Trophoblast cell (in vitro differentiated cells and primary cell): ENCODE measurements at regions not wholly inside any gene's neighbourhood (a gene's known extent, or its start where the extent isn't known, plus 50 kb on each side); places are given as distances from the start of the nearest gene placed in this dataset.

Experiments used
- DNase-seq, 2 donors: peaks; one replicate each; pipeline ENCODE4 v3.0.0-alpha.2; 2016
- H2AFZ ChIP-seq: 2 replicates; pipeline ENCODE4 v1.6.1; 2013; ENCODE audit warnings: low read length, moderate library complexity, mild to moderate bottlenecking; ENCODE audit not compliant: insufficient read depth, poor library complexity
- H2AK5ac ChIP-seq: 2 replicates; pipeline ENCODE4 v1.6.1; 2013; ENCODE audit warnings: mild to moderate bottlenecking, low read length
- H2BK120ac ChIP-seq: 2 replicates; pipeline ENCODE4 v1.6.1; 2013; ENCODE audit warnings: low read length, mild to moderate bottlenecking, moderate library complexity; ENCODE audit not compliant: insufficient read depth, poor library complexity
- H2BK12ac ChIP-seq: 2 replicates; pipeline ENCODE4 v1.6.1; 2013; ENCODE audit warnings: mild to moderate bottlenecking, low read length, moderate library complexity
- H2BK5ac ChIP-seq: 2 replicates; pipeline ENCODE4 v1.6.1; 2013; ENCODE audit warnings: low read length, low read depth, moderate library complexity, mild to moderate bottlenecking; ENCODE audit not compliant: poor library complexity
- H3K14ac ChIP-seq: 2 replicates; pipeline ENCODE4 v1.6.1; 2013; ENCODE audit warnings: mild to moderate bottlenecking, low read length
- H3K18ac ChIP-seq: 2 replicates; pipeline ENCODE4 v1.6.1; 2013; ENCODE audit warnings: mild to moderate bottlenecking, low read length
- H3K23ac ChIP-seq: 2 replicates; pipeline ENCODE4 v1.6.1; 2013; ENCODE audit warnings: low read length
- H3K27ac ChIP-seq: 2 replicates; pipeline ENCODE4 v1.5.1; 2013; ENCODE audit warnings: low read depth, mild to moderate bottlenecking, inconsistent platforms, low read length, moderate library complexity
- H3K27me3 ChIP-seq: 2 replicates; pipeline ENCODE4 v1.6.1; 2013; ENCODE audit warnings: inconsistent platforms, mild to moderate bottlenecking, low read length, moderate library complexity; ENCODE audit not compliant: insufficient read depth
- H3K36me3 ChIP-seq, 2 experiments: 1 replicate in 1 of 2; 2 replicates in 1 of 2; pipeline ENCODE4 v1.6.1; 2013; ENCODE audit warnings: low read length in 2 of 2, mild to moderate bottlenecking in 2 of 2, moderate library complexity in 1 of 2; ENCODE audit not compliant: insufficient read depth in 2 of 2, control insufficient read depth in 1 of 2
- H3K4ac ChIP-seq: 2 replicates; pipeline ENCODE4 v1.6.1; 2013; ENCODE audit warnings: low read depth, mild to moderate bottlenecking, low read length, moderate library complexity
- H3K4me1 ChIP-seq, 2 experiments: 1 replicate in 1 of 2; 2 replicates in 1 of 2; pipeline ENCODE4 v1.6.1; 2013; ENCODE audit warnings: low read length in 2 of 2, mild to moderate bottlenecking in 2 of 2, moderate library complexity in 1 of 2; ENCODE audit not compliant: insufficient read depth in 2 of 2, control insufficient read depth in 1 of 2
- H3K4me2 ChIP-seq: 2 replicates; pipeline ENCODE4 v1.6.1; 2013; ENCODE audit warnings: inconsistent platforms, mild to moderate bottlenecking, low read length, moderate library complexity
- H3K4me3 ChIP-seq: 2 replicates; pipeline ENCODE4 v1.5.1; 2013; ENCODE audit warnings: mild to moderate bottlenecking, low read depth, low read length, inconsistent platforms
- H3K79me1 ChIP-seq: one replicate; pipeline ENCODE4 v1.6.1; 2013; ENCODE audit warnings: low read length
- H3K79me2 ChIP-seq: 2 replicates; pipeline ENCODE4 v1.6.1; 2013; ENCODE audit warnings: low read length, mild to moderate bottlenecking; ENCODE audit not compliant: control insufficient read depth, insufficient read depth, poor library complexity
- H3K9ac ChIP-seq: 2 replicates; pipeline ENCODE4 v1.6.1; 2013; ENCODE audit warnings: mild to moderate bottlenecking, low read length
- H3K9me3 ChIP-seq: 2 replicates; pipeline ENCODE4 v1.6.1; 2013; ENCODE audit warnings: low read depth, mild to moderate bottlenecking, control low read depth, inconsistent platforms, low read length; ENCODE audit not compliant: insufficient read depth
- H4K12ac ChIP-seq: 2 replicates; pipeline ENCODE4 v1.6.1; 2013; ENCODE audit warnings: low read depth, mild to moderate bottlenecking, low read length, moderate library complexity
- H4K8ac ChIP-seq: 2 replicates; pipeline ENCODE4 v1.6.1; 2013; ENCODE audit warnings: low read depth, mild to moderate bottlenecking, low read length, moderate library complexity
- H4K91ac ChIP-seq: one replicate; pipeline ENCODE4 v1.6.1; 2013; ENCODE audit warnings: low read depth, mild to moderate bottlenecking, low read length, moderate library complexity
- WGBS: extraction: QIAGEN DNeasy Blood & Tissue Kit; methylation state at CpG from one replicate; pipeline ENCODE4 v1.1.7; 2013; ENCODE audit warnings: missing lambda C conversion rate; ENCODE audit not compliant: insufficient read length, insufficient coverage; ENCODE audit errors: extremely low coverage; 5-methylcytosine and 5-hydroxymethylcytosine counted together

- no peak overlapping the region for H3K23ac ChIP-seq
- no peaks in the 10 kb centered on the region for H3K79me1 ChIP-seq
- no peak overlapping the region for H3K27ac ChIP-seq
- H2AFZ ChIP-seq: no peak overlapping the region
- H3K4me3 ChIP-seq: no peak overlapping the region
- no peak overlapping the region for H2BK5ac ChIP-seq
- no peaks in the 10 kb centered on the region for H3K36me3 ChIP-seq
- no peak overlapping the region for H3K9ac ChIP-seq
- H3K18ac ChIP-seq: no peak overlapping the region
- no peaks in the 10 kb centered on the region for H3K4me1 ChIP-seq
- no CpG with 5 or more reads among the region's 5 CpGs for WGBS
- H4K8ac ChIP-seq: no peak overlapping the region
- no peaks in the 10 kb centered on the region for H3K27me3 ChIP-seq
- no peak overlapping the region for H3K4ac ChIP-seq
- no peak overlapping the region for H4K91ac ChIP-seq
- H3K9me3 ChIP-seq: peaks cover 66% of the 10 kb centered on the region
- DNase-seq: no peak
- H2BK120ac ChIP-seq: no peak overlapping the region
- no peak overlapping the region for H3K14ac ChIP-seq
- H2AK5ac ChIP-seq: no peak overlapping the region
- H4K12ac ChIP-seq: no peak overlapping the region
- H3K4me2 ChIP-seq: no peak overlapping the region
- H3K79me2 ChIP-seq: no peaks in the 10 kb centered on the region
- no peak overlapping the region for H2BK12ac ChIP-seq
Observed at GRCh38 chr7:57342954-57343353, 107.0 kb upstream of the ZNF716 start.

GRCh38 chr7:57343901-57344622 lies 105.9 kb upstream of the ZNF716 start:
- Histone ChIP-seq H3K9me3 (peaks cover 66% of the 10 kb centered on the region), H3K27me3 (no peaks in the 10 kb centered on the region), H3K18ac (no peak overlapping the region), H2AK5ac (no peak overlapping the region), H4K91ac (no peak overlapping the region), H2BK12ac (no peak overlapping the region), H3K79me1 (no peaks in the 10 kb centered on the region), H3K27ac (no peak overlapping the region), H3K14ac (no peak overlapping the region), H3K23ac (no peak overlapping the region), H4K12ac (no peak overlapping the region), H3K79me2 (no peaks in the 10 kb centered on the region), H3K4ac (no peak overlapping the region), H3K36me3 (no peaks in the 10 kb centered on the region), H3K4me3 (peak overlapping the region; percentile 35), H4K8ac (no peak overlapping the region), H3K4me2 (no peak overlapping the region), H2AFZ (no peak overlapping the region), H2BK5ac (no peak overlapping the region), H2BK120ac (no peak overlapping the region), H3K9ac (no peak overlapping the region), H3K4me1 (no peaks in the 10 kb centered on the region)
- no peak for DNase-seq
- WGBS: no CpG with 5 or more reads among the region's 15 CpGs

DNA sequence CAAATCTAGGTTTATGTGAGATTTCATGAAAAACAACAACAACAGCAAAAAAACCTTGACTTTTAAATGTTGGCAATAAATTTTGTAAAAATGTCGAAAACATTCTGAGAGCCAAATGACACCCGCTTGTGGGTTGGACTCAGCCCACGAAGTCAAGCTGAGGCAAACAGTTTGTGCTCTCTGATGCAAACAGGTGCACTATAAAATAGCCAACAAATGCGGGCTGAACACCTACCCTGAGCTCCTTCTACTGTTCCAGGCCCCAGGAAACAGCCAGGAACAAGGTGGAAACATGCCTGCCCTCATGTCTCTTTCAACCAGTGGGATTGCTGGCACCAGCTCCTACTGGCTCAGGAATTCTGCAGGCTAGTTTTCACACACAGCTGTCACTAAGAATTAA lies 105.0 kb upstream of the ZNF716 start:
- Histone ChIP-seq H4K12ac (no peak overlapping the region), H2BK5ac (no peak overlapping the region), H4K8ac (no peak overlapping the region), H3K4me1 (no peaks in the 10 kb centered on the region), H3K18ac (no peak overlapping the region), H2BK12ac (no peak overlapping the region), H3K4ac (no peak overlapping the region), H2BK120ac (no peak overlapping the region), H3K4me3 (no peak overlapping the region), H3K27me3 (no peaks in the 10 kb centered on the region), H3K9me3 (peaks cover 69% of the 10 kb centered on the region), H3K9ac (no peak overlapping the region), H2AK5ac (no peak overlapping the region), H3K79me1 (no peaks in the 10 kb centered on the region), H2AFZ (no peak overlapping the region), H3K23ac (no peak overlapping the region), H3K27ac (no peak overlapping the region), H3K14ac (no peak overlapping the region), H3K4me2 (no peak overlapping the region), H4K91ac (no peak overlapping the region), H3K36me3 (no peaks in the 10 kb centered on the region), H3K79me2 (no peaks in the 10 kb centered on the region)
- no peak for DNase-seq
- no CpG with 5 or more reads among the region's 4 CpGs for WGBS

DNA sequence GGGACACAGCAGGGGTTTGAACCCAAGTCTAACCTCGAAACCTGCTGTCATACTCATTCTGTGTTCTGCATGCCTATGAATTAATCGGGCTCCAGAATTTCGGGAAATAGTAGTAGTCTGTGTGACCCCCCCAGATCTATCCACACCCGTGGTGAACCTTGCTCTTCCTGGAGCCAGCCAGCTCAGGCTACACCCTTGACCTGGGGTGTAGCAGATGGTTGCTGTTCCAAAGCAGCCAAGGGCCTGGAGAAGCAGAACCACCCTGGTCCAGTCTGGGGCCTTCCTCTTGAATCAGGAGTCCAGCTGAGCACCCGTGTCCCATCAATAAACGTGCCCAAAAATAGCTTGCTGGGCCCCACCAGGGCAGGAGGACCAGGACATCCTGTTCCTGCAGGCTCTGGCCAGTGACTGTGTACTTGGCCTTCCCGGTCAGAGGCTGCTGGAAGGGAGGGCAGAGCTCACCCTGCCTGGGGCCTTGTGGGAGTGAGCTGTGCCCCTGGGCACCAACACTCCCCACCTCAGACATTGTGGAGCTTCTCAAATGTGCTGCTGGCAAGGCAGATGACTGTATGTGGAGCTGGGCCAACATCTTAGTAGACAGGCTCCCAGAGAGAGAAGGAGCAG lies 101.2 kb upstream of the ZNF716 start:
- Histone ChIP-seq H3K4me1 (no peaks in the 10 kb centered on the region), H2AFZ (no peak overlapping the region), H3K79me2 (no peaks in the 10 kb centered on the region), H4K8ac (no peak overlapping the region), H3K23ac (no peak overlapping the region), H3K79me1 (no peaks in the 10 kb centered on the region), H2BK120ac (no peak overlapping the region), H3K9ac (no peak overlapping the region), H2AK5ac (no peak overlapping the region), H3K4me3 (no peak overlapping the region), H3K36me3 (no peaks in the 10 kb centered on the region), H3K27me3 (no peaks in the 10 kb centered on the region), H3K27ac (no peak overlapping the region), H3K4me2 (no peak overlapping the region), H3K18ac (no peak overlapping the region), H3K9me3 (peaks cover 74% of the 10 kb centered on the region), H3K4ac (no peak overlapping the region), H3K14ac (no peak overlapping the region), H4K91ac (no peak overlapping the region), H4K12ac (no peak overlapping the region), H2BK5ac (no peak overlapping the region), H2BK12ac (no peak overlapping the region)
- DNase-seq: no peak
- no CpG with 5 or more reads among the region's 7 CpGs for WGBS
